ENCODE measurements at regions not wholly inside any gene's neighbourhood (a gene's known extent, or its start where the extent isn't known, plus 50 kb on each side); places are given as distances from the start of the nearest gene placed in this dataset.

DNA sequence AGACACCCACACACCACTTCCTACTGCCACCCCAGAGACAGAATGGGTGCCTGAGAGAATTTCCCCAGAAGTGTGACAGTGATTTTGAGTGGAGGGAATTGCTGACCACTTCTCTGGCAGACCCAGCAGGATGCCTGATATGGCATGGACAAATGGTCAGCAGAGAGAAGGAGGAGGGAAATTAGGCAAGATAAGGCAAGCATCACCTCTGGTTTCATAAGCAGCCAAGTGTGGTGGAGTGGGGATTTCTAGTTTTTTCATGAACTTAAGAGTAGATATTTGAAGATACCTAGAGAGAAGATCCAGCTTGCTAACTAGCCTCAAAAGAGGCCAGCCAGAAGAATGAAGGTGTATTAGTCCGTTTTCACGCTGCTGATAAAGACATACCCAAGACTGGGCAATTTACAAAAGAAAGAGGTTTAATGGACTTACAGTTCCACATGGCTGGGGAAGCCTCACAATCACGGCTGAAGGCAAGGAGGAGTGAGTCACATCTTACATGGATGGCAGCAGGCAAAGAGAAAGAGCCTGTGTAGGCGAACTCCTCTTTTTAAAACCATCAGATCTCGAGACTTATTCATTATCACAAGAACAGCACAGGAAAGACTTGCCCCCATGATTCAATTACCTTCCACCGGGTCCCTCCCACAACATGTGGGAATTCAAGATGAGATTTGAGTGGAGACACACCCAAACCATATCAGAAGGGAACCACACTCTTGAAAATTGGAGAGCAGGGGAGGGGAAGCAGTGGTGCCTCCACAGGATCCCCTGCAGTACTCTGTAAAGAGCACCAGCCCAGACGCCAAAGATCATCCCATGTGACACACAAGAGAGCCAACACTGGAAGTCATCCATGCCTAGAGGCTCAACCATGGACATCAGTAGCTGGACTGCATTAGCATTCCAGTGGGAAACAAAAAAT, 64.2 kb downstream of the RBM43 start:
- no peaks in the 10 kb centered on the region for H3K79me2 ChIP-seq (ENCODE audit: low read length)
- no peaks in the 10 kb centered on the region for H3K9me3 ChIP-seq (replicated peaks; ENCODE audit: insufficient read depth, low read length)
- H3K36me3 ChIP-seq (replicated peaks; ENCODE audit: insufficient read depth, low read length): no peaks in the 10 kb centered on the region
- H3K27ac ChIP-seq (ENCODE audit: low read length): no peak overlapping the region
- no peak for DNase-seq
- no peak for TF ChIP-seq EZH2phosphoT487 (IDR thresholded peaks at IDR 0.05; ENCODE audit: low read length)
- no peak overlapping the region for H3K4me2 ChIP-seq (ENCODE audit: low read depth, low read length)
- no peak overlapping the region for H3K9ac ChIP-seq (ENCODE audit: low read length)
- no peaks in the 10 kb centered on the region for H3K27me3 ChIP-seq (replicated peaks; ENCODE audit: insufficient read depth, low read length)
- no peaks in the 10 kb centered on the region for H3F3A ChIP-seq (ENCODE audit: insufficient read depth, low read length)
- H4K20me1 ChIP-seq (ENCODE audit: insufficient read depth, low read length): no peaks in the 10 kb centered on the region
- H3K4me1 ChIP-seq (ENCODE audit: low read length): no peaks in the 10 kb centered on the region
- no peak overlapping the region for H2AFZ ChIP-seq (ENCODE audit: low read length)
- no peak overlapping the region for H3K4me3 ChIP-seq (ENCODE audit: low read length)
- no peaks in the 10 kb centered on the region for H3K9me2 ChIP-seq (replicated peaks; ENCODE audit: insufficient read depth, low read length)

DNA sequence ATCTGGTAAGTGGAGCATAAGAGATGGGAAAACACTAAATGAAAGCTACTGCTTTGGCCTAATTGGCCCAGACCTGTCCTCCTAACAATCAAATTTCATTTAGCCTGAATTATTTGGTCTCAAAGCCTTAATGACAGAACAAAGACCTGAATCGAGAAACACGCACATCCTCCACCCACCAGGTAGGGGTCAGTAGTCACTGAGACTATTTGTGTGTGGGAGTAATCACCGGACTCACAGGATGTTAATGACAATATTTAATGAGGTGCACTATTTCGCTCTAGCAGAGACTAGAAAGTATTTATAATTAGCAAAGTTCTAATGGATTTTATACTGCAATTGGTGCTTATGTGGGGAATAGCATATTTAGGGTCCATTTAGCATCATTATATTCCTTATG, 68.1 kb downstream of the RBM43 start:
- no peak overlapping the region for H3K4me3 ChIP-seq (ENCODE audit: low read length)
- TF ChIP-seq EZH2phosphoT487 (IDR thresholded peaks at IDR 0.05; ENCODE audit: low read length) (no peak), EZH2 (optimal IDR thresholded peaks at IDR 0.05; ENCODE audit: low read depth, low read length) (no peak)
- TF ChIP-seq, protein P1, sequence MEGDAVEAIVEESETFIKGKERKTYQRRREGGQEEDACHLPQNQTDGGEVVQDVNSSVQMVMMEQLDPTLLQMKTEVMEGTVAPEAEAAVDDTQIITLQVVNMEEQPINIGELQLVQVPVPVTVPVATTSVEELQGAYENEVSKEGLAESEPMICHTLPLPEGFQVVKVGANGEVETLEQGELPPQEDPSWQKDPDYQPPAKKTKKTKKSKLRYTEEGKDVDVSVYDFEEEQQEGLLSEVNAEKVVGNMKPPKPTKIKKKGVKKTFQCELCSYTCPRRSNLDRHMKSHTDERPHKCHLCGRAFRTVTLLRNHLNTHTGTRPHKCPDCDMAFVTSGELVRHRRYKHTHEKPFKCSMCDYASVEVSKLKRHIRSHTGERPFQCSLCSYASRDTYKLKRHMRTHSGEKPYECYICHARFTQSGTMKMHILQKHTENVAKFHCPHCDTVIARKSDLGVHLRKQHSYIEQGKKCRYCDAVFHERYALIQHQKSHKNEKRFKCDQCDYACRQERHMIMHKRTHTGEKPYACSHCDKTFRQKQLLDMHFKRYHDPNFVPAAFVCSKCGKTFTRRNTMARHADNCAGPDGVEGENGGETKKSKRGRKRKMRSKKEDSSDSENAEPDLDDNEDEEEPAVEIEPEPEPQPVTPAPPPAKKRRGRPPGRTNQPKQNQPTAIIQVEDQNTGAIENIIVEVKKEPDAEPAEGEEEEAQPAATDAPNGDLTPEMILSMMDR (IDR thresholded peaks at IDR 0.05; ENCODE audit: low read length): no peak
- H3K4me1 ChIP-seq (ENCODE audit: low read length): no peaks in the 10 kb centered on the region
- no peak for DNase-seq
- H3K9me2 ChIP-seq (replicated peaks; ENCODE audit: insufficient read depth, low read length): no peaks in the 10 kb centered on the region
- H3K9me3 ChIP-seq (replicated peaks; ENCODE audit: insufficient read depth, low read length): no peaks in the 10 kb centered on the region
- H3K36me3 ChIP-seq (replicated peaks; ENCODE audit: insufficient read depth, low read length): no peaks in the 10 kb centered on the region
- H2AFZ ChIP-seq (ENCODE audit: low read length): no peak overlapping the region
- no peaks in the 10 kb centered on the region for H3K27me3 ChIP-seq (replicated peaks; ENCODE audit: insufficient read depth, low read length)
- H3F3A ChIP-seq (ENCODE audit: insufficient read depth, low read length): no peaks in the 10 kb centered on the region
- H4K20me1 ChIP-seq (ENCODE audit: insufficient read depth, low read length): no peaks in the 10 kb centered on the region
- H3K27ac ChIP-seq (ENCODE audit: low read length): no peak overlapping the region
- no peaks in the 10 kb centered on the region for H3K79me2 ChIP-seq (ENCODE audit: low read length)
- H3K4me2 ChIP-seq (ENCODE audit: low read depth, low read length): no peak overlapping the region
- no peak overlapping the region for H3K9ac ChIP-seq (ENCODE audit: low read length)

DNA sequence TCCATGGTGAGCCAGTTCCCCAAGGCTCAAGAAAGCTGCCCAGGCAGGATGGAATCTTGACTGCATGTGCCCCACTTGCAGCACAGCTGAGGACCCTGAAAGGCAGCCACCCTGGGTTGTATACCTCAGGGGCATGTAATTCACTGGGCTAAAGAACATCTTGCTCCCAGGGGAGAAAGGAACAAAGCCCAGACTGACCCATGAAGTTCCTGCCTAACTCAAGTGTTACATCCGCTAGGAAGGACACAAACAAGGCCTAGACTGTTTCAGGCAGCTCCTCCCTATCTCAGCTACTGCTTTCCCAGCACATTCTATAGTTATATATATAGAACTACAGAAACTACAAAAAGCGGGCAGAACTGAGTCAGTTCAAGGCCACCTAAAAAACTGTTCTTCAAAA, 69.0 kb downstream of the RBM43 start:
- Histone ChIP-seq H3K27me3 (replicated peaks; ENCODE audit: insufficient read depth, low read length) (no peaks in the 10 kb centered on the region), H4K20me1 (ENCODE audit: insufficient read depth, low read length) (no peaks in the 10 kb centered on the region), H3K27ac (ENCODE audit: low read length) (no peak overlapping the region), H3K9me3 (replicated peaks; ENCODE audit: insufficient read depth, low read length) (no peaks in the 10 kb centered on the region), H3K4me1 (ENCODE audit: low read length) (no peaks in the 10 kb centered on the region), H3K4me2 (ENCODE audit: low read depth, low read length) (no peak overlapping the region), H2AFZ (ENCODE audit: low read length) (no peak overlapping the region), H3K9ac (ENCODE audit: low read length) (no peak overlapping the region), H3F3A (ENCODE audit: insufficient read depth, low read length) (no peaks in the 10 kb centered on the region), H3K36me3 (replicated peaks; ENCODE audit: insufficient read depth, low read length) (no peaks in the 10 kb centered on the region), H3K4me3 (ENCODE audit: low read length) (no peak overlapping the region), H3K79me2 (ENCODE audit: low read length) (no peaks in the 10 kb centered on the region), H3K9me2 (replicated peaks; ENCODE audit: insufficient read depth, low read length) (no peaks in the 10 kb centered on the region)
- no peak for DNase-seq
- TF ChIP-seq, protein P1 (IDR thresholded peaks at IDR 0.05; ENCODE audit: low read length): no peak
- TF ChIP-seq EZH2 (optimal IDR thresholded peaks at IDR 0.05; ENCODE audit: low read depth, low read length) (no peak), EZH2phosphoT487 (IDR thresholded peaks at IDR 0.05; ENCODE audit: low read length) (no peak)

DNA sequence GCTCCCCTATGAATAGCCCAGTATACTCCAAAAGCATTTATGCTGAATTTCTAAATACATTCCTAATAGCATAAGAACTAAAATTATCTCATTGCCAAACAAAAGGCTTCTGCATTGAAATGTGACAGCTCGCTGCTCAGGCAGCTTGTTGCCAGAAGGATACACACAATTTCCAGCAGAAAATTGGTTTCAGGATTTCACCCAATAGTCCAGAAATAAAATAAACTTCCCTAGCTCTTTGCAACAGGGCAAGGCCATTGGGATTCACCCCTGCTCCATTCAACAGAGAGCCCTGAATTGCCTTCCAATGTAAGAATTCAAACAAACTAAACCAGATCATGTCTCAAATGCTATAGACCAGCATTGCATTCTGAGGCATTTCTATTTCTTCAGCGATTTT, 70.7 kb downstream of the RBM43 start:
- Histone ChIP-seq H3K9me2 (replicated peaks; ENCODE audit: insufficient read depth, low read length) (no peaks in the 10 kb centered on the region), H3K27ac (ENCODE audit: low read length) (no peak overlapping the region), H4K20me1 (ENCODE audit: insufficient read depth, low read length) (no peaks in the 10 kb centered on the region), H3K9ac (ENCODE audit: low read length) (no peak overlapping the region), H3K79me2 (ENCODE audit: low read length) (no peaks in the 10 kb centered on the region), H3K27me3 (replicated peaks; ENCODE audit: insufficient read depth, low read length) (no peaks in the 10 kb centered on the region), H3K9me3 (replicated peaks; ENCODE audit: insufficient read depth, low read length) (no peaks in the 10 kb centered on the region), H3K4me1 (ENCODE audit: low read length) (no peaks in the 10 kb centered on the region), H3F3A (ENCODE audit: insufficient read depth, low read length) (no peaks in the 10 kb centered on the region), H2AFZ (ENCODE audit: low read length) (no peak overlapping the region), H3K4me2 (ENCODE audit: low read depth, low read length) (no peak overlapping the region), H3K36me3 (replicated peaks; ENCODE audit: insufficient read depth, low read length) (no peaks in the 10 kb centered on the region), H3K4me3 (ENCODE audit: low read length) (no peak overlapping the region)
- no peak for DNase-seq
- TF ChIP-seq, protein P1 (IDR thresholded peaks at IDR 0.05; ENCODE audit: low read length): no peak
- TF ChIP-seq EZH2phosphoT487 (IDR thresholded peaks at IDR 0.05; ENCODE audit: low read length) (no peak), EZH2 (optimal IDR thresholded peaks at IDR 0.05; ENCODE audit: low read depth, low read length) (no peak)
